NOMO-1 treated with dmso at 0.1 percent for 144 hours (cell line): ENCODE measurements at regions not wholly inside any gene's neighbourhood (a gene's known extent, or its start where the extent isn't known, plus 50 kb on each side); places are given as distances from the start of the nearest gene placed in this dataset.
"Not testable (repeated sequence)": the region's sequence is repeated elsewhere in the genome, so short reads cannot be mapped to it uniquely, and the experiment has no call there.

Experiments used
- DNase-seq: peaks from one replicate; lab custom pipeline; 2025; ENCODE audit not compliant: unreplicated experiment; lab: John Stamatoyannopoulos, UW

DNA sequence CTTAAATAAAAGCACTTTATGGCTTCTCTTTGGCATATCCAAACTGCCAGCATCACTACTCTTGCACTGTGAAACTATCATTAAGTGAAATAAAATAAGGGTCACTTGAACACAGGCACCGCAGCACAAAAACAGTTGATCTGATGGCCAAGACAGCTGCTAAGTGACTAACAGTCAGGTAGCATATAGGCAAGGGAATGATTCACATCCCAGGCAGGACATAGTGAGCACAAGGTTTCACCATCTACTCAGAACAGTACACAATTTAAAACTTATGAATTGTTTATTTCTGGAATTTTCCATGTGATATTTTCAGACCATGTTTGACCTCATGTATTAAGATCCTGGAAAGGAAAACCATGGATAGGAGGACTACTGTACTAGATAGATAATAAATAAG, 214.2 kb downstream of the MREG start:
- DNase-seq = no peak

GRCh38 chr2:215797676-215798075, 215.7 kb downstream of the MREG start:
- DNase-seq = no peak

- no peak for DNase-seq
Measured at GRCh38 chr2:215796140-215796855, 217.1 kb downstream of the MREG start.

GRCh38 chr2:215794829-215795546, 218.4 kb downstream of the MREG start:
- no peak for DNase-seq

DNA sequence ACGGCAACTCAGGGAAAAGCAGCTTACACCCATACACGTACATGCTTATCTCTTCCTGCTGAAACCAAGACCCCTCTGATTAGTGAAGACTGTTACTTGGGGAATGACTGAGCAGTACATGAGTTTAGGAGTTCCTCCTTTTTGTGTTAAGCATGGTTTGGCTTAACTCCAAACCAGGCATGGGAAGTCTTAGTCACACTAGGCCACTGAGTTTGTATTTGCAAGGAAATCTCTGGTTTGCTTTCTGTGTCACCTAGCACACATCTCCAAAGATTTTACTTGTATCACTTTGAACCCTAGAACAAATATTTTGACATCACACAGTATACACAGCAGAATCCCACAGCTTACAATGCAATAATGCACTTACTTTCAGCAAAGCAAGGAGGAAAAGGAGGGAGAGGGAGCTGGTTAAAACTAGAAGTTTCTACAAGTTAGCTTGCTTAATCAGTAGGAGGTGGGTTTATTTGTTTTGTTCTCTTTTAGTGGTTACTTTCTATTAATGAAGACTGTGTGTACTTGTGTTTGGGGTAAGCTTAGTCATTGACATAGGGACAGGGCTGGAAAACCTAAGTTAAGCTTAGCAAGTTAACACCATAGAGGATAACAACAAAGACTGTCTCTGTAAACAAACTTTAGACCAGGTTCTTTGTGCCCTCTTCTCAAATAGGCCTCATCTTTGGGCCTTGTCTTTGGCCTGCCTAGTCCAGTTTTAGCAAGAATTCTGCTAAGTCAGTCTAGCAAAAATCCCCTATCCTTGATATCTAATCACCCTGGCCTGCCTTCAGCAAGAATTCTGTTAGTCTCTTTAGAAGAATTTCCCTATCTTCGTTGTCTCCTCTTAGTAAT, 219.4 kb downstream of the MREG start:
- DNase-seq = peak; percentile 73

DNA sequence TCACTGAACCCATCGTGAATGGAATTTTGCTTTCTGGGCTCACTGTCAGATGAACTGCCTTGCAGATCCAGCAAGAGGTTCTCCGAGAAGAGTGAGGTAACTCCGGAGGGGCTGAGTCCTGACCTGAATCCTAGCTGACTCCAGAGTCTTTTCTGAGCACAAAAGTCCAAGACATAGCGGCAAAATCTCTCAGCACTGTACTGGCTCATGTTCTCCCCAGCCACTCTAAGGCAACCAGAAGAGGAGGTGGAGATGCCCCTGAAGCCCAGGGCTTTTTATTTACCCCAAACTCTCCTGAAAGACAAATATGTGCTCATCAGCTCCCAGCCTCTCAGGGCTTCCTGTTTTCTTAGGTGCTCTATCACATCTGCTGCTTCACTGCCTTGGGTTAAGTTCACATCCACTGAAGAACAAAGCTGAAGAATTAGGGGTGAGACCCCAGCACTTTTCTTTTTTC, 221.8 kb downstream of the MREG start:
- no peak for DNase-seq

- DNase-seq = no peak
Measured at GRCh38 chr2:215790523-215791421, 222.6 kb downstream of the MREG start.

DNA sequence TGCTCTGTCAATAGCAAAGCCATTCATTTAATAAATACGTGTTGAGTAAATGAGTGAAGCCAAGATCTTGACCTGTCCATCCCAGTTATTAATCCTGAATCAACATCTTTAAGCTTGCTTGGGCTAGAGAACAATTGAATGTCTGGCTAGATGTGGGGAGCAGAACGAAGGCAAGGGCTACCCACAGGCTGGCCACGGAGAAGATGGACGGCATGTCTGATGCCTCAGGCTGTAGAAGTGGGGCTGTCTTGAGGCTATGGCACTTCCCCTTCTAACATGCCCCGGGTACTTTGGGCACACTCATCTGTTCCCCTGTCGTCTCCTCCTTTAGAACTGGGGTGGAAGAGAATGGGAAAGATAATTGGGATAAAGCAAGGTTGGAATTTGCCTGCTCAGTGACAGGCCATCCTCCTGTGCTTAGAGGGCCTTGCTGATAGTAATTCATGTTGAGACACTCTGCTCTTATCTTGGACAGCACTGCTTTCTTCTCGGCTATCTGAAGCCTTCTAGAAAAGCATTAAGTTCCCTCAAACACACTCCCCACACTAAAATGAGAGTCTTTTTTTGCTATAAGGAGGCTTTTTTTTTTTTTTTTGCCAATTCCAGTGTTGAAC, 225.7 kb downstream of the MREG start:
- DNase-seq = no peak

DNA sequence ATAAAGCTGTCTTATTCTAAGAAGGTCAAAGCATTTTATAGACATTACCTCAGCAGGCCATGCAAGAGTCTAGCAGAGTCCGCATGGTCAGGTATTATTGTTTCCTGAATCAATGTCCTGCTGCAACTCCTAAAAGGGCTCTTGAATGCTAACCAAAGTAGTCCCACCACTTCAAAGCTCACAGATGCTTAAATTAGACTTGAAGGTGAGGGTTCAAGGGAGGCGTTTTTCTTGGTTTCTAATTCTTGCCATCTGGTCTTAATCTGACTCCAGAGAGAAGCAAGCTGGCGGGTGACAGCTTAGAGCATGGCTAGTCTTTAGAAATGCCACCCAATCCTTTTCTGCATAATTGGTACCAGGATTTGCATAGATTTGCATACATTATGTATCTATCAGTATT, 226.3 kb downstream of the MREG start:
- no peak for DNase-seq

DNA sequence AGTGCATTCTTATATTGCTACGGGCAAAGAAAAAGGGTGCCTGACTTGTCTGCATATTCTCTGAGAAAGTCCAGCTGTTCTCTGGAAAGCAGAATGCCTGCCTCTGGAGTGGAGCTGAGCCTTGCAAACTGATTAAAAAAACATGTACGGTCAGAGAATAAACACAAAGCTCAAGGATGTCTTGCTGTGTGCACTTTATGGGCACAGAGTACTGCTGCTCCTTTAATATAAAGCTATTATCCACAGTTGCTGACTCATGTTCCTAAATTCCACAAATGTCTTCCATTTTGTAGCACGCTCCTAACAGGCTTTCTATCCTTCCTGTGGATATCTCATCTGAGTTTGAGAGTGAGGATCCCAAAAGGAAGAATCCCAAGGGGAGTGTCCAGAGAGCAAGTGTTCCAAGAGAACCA, 229.0 kb downstream of the MREG start:
- DNase-seq = no peak

- not testable (repeated sequence) for DNase-seq
Measured at GRCh38 chr2:215783640-215784039, 229.7 kb downstream of the MREG start.

- no peak for DNase-seq
Measured at GRCh38 chr2:215782965-215783364, 230.4 kb downstream of the MREG start.

- DNase-seq = no peak
Measured at GRCh38 chr2:215782295-215782694, 231.1 kb downstream of the MREG start.

DNA sequence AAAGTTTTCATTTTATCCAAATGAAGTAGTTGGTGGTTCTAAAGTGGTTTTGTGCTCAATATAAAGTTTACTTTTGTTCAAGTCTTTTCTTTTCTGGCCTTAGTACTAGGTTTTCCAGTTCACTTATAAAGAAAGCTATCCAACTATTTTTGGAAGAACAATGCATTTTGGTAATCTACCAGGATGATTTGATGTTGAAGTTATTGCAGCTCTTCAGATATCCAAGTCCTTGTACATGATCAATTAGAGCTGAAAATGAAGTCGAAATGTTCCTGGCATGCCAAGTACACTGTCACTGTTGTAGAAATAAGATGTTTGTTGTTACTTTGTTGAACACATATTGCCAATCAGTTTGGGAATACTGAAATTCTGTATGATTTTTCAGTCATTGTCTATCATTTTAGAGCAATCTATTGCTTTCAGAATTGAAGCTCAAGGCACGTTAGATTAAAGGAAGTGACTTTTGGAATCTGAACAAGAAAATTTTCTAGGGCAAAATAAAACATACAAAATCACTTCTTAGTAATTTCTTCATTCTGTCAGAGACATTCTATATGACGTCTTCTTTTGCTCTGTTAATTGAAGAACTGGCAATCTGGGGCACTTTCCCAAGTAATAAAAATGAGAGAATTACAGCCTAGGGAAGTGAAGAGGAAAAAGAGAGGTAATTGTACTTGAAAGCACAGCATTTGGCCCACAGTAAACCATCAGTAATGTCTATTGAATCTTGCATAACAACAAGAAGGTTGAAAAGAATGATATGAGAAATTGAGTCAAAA, 232.3 kb downstream of the MREG start:
- DNase-seq = no peak

GRCh38 chr2:215780313-215780712, 233.0 kb downstream of the MREG start:
- no peak for DNase-seq

GRCh38 chr2:215779912-215780311, 233.4 kb downstream of the MREG start:
- DNase-seq = no peak

GRCh38 chr2:215777465-215778044, 235.8 kb downstream of the MREG start:
- no peak for DNase-seq

GRCh38 chr2:215775106-215775505, 238.2 kb downstream of the MREG start:
- DNase-seq = no peak

DNA sequence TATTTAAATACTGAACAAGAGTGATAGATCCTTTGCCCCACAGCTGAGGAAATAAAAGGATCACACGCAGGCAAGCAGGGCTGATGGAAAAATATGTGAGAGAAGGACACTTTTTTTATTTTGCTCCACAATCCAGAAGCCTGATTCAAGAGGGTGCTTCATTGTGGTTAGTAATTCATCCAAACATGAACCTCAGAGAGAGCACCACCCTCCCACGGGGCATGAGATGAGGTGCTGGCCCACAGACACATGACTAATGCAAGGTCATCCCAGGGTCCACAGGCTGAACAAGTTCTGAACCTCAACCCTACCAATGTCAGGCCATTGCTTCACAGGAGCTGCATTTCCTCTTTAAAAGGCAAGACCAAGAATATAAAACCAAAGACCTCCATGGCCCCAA, 239.6 kb downstream of the MREG start:
- DNase-seq = no peak
